ENCODE measurements at regions not wholly inside any gene's neighbourhood (a gene's known extent, or its start where the extent isn't known, plus 50 kb on each side); places are given as distances from the start of the nearest gene placed in this dataset.
"Not testable (repeated sequence)": the region's sequence is repeated elsewhere in the genome, so short reads cannot be mapped to it uniquely, and the experiment has no call there.

- DNase-seq; H3K36me3 ChIP-seq; H3K27me3 ChIP-seq; H3K4me3 ChIP-seq; H3K27ac ChIP-seq; intact Hi-C loops (cut with DNase I; ENCODE audit: low total_unique reads); in situ Hi-C loops (cut with MboI; ENCODE audit: low pct_ligation_motif_present in 1 of 4, low pct_unique_long_range_greater_than_20kb in 1 of 4, low sequenced_read_pairs in 3 of 4); H3K4me1 ChIP-seq: not testable (repeated sequence)
- H3K9me3 ChIP-seq = peaks cover 3 to 20% of the 10 kb centered on the region in 2 donors
- 55% methylated on average over 3 of the region's 3 CpGs for WGBS, 2 donors (ENCODE audit: low coverage in 1 of 2)
These were observed 1510.2 kb upstream of the TPTE start for GRCh38 chr21:9010936-9011890.

- in situ Hi-C loops (cut with MboI; ENCODE audit: low pct_ligation_motif_present in 1 of 4, low pct_unique_long_range_greater_than_20kb in 1 of 4, low sequenced_read_pairs in 3 of 4); H3K36me3 ChIP-seq; H3K4me1 ChIP-seq; H3K27me3 ChIP-seq; H3K4me3 ChIP-seq; H3K27ac ChIP-seq; DNase-seq; intact Hi-C loops (cut with DNase I; ENCODE audit: low total_unique reads): not testable (repeated sequence)
- WGBS, 2 donors (ENCODE audit: low coverage in 1 of 2) = 30 to 46% methylated on average over 2 to 4 of the region's 4 CpGs
- peaks cover 3 to 20% of the 10 kb centered on the region in 2 donors for H3K9me3 ChIP-seq
These were observed 1509.5 kb upstream of the TPTE start for GRCh38 chr21:9011916-9012315.

GRCh38 chr21:9013502-9014242 lies 1507.7 kb upstream of the TPTE start:
- H3K27me3 ChIP-seq; intact Hi-C loops (cut with DNase I; ENCODE audit: low total_unique reads); H3K36me3 ChIP-seq; H3K27ac ChIP-seq; H3K4me1 ChIP-seq; in situ Hi-C loops (cut with MboI; ENCODE audit: low pct_ligation_motif_present in 1 of 4, low pct_unique_long_range_greater_than_20kb in 1 of 4, low sequenced_read_pairs in 3 of 4); DNase-seq; H3K4me3 ChIP-seq: not testable (repeated sequence)
- WGBS, 2 donors (ENCODE audit: low coverage in 1 of 2) = 55% methylated on average over 8 of the region's 8 CpGs
- peaks cover 3 to 20% of the 10 kb centered on the region in 2 donors for H3K9me3 ChIP-seq

GRCh38 chr21:9014243-9014734 lies 1507.1 kb upstream of the TPTE start:
- H3K9me3 ChIP-seq = peaks cover 3 to 16% of the 10 kb centered on the region in 2 donors
- H3K4me1 ChIP-seq; in situ Hi-C loops (cut with MboI; ENCODE audit: low pct_ligation_motif_present in 1 of 4, low pct_unique_long_range_greater_than_20kb in 1 of 4, low sequenced_read_pairs in 3 of 4); DNase-seq; intact Hi-C loops (cut with DNase I; ENCODE audit: low total_unique reads); H3K4me3 ChIP-seq; H3K27me3 ChIP-seq; H3K27ac ChIP-seq; H3K36me3 ChIP-seq: not testable (repeated sequence)
- WGBS, 2 donors (ENCODE audit: low coverage in 1 of 2) = 69 to 72% methylated on average over 7 of the region's 7 CpGs

GRCh38 chr21:9015483-9016197 lies 1505.7 kb upstream of the TPTE start:
- intact Hi-C loops (cut with DNase I; ENCODE audit: low total_unique reads); DNase-seq; H3K4me1 ChIP-seq; in situ Hi-C loops (cut with MboI; ENCODE audit: low pct_ligation_motif_present in 1 of 4, low pct_unique_long_range_greater_than_20kb in 1 of 4, low sequenced_read_pairs in 3 of 4); H3K27me3 ChIP-seq; H3K27ac ChIP-seq; H3K4me3 ChIP-seq; H3K36me3 ChIP-seq: not testable (repeated sequence)
- 56 to 63% methylated on average over 6 to 8 of the region's 8 CpGs for WGBS, 2 donors (ENCODE audit: low coverage in 1 of 2)
- H3K9me3 ChIP-seq = peaks cover 3 to 16% of the 10 kb centered on the region in 2 donors

- WGBS, 2 donors (ENCODE audit: low coverage in 1 of 2) = 50% methylated on average over 2 of the region's 2 CpGs; no CpG with 5 or more reads in 1 of the 2 donors
- H3K36me3 ChIP-seq; H3K9me3 ChIP-seq; DNase-seq; H3K27me3 ChIP-seq; H3K4me1 ChIP-seq; intact Hi-C loops (cut with DNase I; ENCODE audit: low total_unique reads); in situ Hi-C loops (cut with MboI; ENCODE audit: low pct_ligation_motif_present in 1 of 4, low pct_unique_long_range_greater_than_20kb in 1 of 4, low sequenced_read_pairs in 3 of 4); H3K27ac ChIP-seq; H3K4me3 ChIP-seq: not testable (repeated sequence)
These were observed 1504.2 kb upstream of the TPTE start for GRCh38 chr21:9017206-9017605.

- H3K4me1 ChIP-seq; DNase-seq; in situ Hi-C loops (cut with MboI; ENCODE audit: low pct_ligation_motif_present in 1 of 4, low pct_unique_long_range_greater_than_20kb in 1 of 4, low sequenced_read_pairs in 3 of 4); H3K9me3 ChIP-seq; H3K36me3 ChIP-seq; H3K4me3 ChIP-seq; H3K27me3 ChIP-seq; H3K27ac ChIP-seq; intact Hi-C loops (cut with DNase I; ENCODE audit: low total_unique reads): not testable (repeated sequence)
- 47% methylated on average over 4 of the region's 5 CpGs; no CpG with 5 or more reads in 1 of the 2 donors for WGBS, 2 donors (ENCODE audit: low coverage in 1 of 2)
These were observed 1502.6 kb upstream of the TPTE start for GRCh38 chr21:9018731-9019253.

- WGBS, 2 donors (ENCODE audit: low coverage in 1 of 2) = 28% methylated on average over 4 of the region's 4 CpGs
- H3K27ac ChIP-seq; H3K36me3 ChIP-seq; H3K4me1 ChIP-seq; DNase-seq; intact Hi-C loops (cut with DNase I; ENCODE audit: low total_unique reads); in situ Hi-C loops (cut with MboI; ENCODE audit: low pct_ligation_motif_present in 1 of 4, low pct_unique_long_range_greater_than_20kb in 1 of 4, low sequenced_read_pairs in 3 of 4); H3K4me3 ChIP-seq; H3K9me3 ChIP-seq; H3K27me3 ChIP-seq: not testable (repeated sequence)
These were observed 1497.2 kb upstream of the TPTE start for GRCh38 chr21:9024006-9024767.

- in situ Hi-C loops (cut with MboI; ENCODE audit: low pct_ligation_motif_present in 1 of 4, low pct_unique_long_range_greater_than_20kb in 1 of 4, low sequenced_read_pairs in 3 of 4) = not testable (repeated sequence)
These were observed 1494.5 kb upstream of the TPTE start for GRCh38 chr21:9026729-9027416.

More at GRCh38 chr21:9026729-9027416, 1494.5 kb upstream of the TPTE start:
- WGBS, 2 donors (ENCODE audit: low coverage in 1 of 2) = 33% methylated on average over 1 to 2 of the region's 2 CpGs
- H3K4me3 ChIP-seq; DNase-seq; intact Hi-C loops (cut with DNase I; ENCODE audit: low total_unique reads); H3K27me3 ChIP-seq; H3K4me1 ChIP-seq; H3K27ac ChIP-seq; H3K9me3 ChIP-seq; H3K36me3 ChIP-seq: not testable (repeated sequence)
